ENCODE measurements at regions not wholly inside any gene's neighbourhood (a gene's known extent, or its start where the extent isn't known, plus 50 kb on each side); places are given as distances from the start of the nearest gene placed in this dataset.

DNA sequence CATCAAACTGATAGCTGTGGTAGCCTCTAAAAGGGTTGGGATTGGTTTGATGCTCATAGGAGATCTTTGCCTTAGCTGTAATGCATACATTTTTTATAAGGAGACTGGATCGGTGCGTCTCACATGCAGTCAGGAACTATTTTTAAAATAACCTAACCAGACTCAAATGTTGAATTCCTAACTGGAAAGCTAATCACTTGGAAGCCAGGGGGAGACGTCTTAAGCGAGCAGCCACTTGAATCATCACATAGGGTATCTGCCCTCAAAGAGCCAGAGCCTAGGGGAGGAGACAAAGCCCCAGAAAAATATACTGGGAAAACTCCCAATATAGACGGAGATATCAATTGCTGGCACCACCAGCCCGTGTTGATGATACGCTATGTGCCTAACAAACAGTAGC lies 61.7 kb upstream of the PUM1 start:
- DNase-seq (ENCODE audit: low spot score), result peak; percentile 62

DNA sequence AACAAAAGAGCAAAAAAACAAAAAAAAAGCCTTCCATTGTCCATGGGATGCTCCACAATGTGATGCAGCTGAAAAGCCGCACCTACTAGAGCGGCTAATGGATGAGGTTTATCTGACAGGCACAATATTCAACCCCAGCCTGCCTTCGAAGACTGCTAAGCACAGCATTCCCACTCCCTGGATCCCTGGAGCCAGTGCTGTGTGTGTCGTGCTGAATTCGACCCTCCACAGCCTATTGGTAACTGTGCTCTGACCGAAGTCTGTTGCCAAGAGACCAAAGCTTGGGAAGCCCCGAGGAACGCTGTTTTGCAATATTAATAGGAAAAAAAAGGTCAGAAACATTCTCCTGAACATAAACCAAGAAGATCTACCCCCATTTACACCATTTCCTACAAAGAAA lies 57.2 kb upstream of the PUM1 start:
- peak; percentile 36 for DNase-seq (ENCODE audit: low spot score)

DNA sequence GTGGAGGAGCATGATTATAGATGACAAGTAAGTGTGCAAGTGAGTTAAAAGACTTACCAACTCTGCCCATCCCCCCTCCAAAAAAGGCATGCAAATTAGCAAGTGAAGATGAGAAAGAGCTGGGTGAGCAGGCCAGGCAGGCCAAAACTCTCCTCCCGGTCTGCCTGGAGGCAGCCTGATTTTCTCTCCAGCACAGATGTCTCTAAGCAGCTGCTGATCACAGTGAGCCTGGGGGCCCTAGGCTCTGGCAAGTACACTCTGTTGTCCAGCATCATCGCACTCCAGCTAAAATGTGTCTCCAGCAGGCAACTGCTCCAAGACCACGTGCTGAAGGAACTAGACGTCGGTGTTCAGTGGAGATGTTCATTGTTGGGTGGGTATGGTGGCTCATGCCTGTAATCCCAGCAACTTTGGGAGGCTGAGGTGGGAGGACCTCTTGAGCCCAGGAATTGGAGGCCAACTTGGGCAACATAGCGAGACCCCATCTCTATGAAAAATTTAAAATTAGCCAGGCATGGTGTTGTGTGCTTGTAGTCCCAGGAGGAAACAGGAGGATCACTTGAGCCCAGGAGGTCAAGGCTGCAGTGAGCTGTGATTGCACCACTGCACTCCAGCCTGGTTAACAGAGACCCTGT lies 56.7 kb upstream of the PUM1 start:
- no peak for DNase-seq (ENCODE audit: low spot score)

DNA sequence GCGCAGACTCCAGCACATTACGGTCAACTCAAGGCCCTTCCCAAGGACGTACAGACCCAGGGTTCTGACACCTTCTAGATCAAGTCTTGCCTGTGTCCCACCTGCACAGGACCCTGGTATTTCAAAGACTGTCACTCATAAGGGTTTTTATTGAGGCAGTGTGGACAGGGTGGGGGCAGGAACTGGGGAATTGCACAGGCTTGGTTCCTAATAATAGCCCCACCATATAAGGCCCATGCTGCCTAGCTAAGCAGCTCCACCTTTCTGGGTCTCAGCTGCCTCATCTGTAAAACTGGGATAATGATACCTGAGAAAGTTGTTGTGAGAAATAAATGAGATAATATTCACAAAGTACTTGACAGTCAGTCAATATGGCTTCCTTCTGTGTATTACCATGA lies 55.3 kb upstream of the PUM1 start:
- no peak for DNase-seq (ENCODE audit: low spot score)

DNA sequence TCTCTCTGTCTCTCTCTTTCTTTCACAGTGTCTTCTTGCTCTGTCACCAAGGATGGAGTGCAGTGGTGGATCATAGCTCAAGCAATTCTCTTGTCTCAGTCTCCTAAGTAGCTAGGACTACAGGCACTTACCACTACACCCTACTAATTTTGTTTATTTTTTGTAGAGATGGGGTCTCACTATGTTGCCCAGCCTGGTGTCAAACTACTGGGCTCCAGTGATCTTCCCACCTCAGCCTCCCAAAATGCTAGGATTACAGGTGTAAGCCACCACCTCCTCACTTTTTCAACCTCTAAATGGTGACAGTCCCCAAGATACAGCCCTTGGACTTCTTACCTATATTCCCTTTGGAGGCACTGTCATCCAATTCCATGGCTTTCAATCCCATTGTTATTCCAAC lies 50.5 kb upstream of the PUM1 start:
- DNase-seq (ENCODE audit: low spot score), result no peak

Measured in GM03348 (cell line).